CD4-positive, alpha-beta T cell treated with Interleukin-17A for 4 hours (primary cell): ENCODE measurements at regions not wholly inside any gene's neighbourhood (a gene's known extent, or its start where the extent isn't known, plus 50 kb on each side); places are given as distances from the start of the nearest gene placed in this dataset.
"Not testable (repeated sequence)": the region's sequence is repeated elsewhere in the genome, so short reads cannot be mapped to it uniquely, and the experiment has no call there.

Experiments
- DNase-seq: peaks from one replicate; pipeline ENCODE4 v3.0.0-alpha.2; 2020; ENCODE audit warnings: mixed read lengths

GRCh38 chr3:15996496-15996895 lies 178.0 kb upstream of the GALNT15 start:
- DNase-seq = not testable (repeated sequence)

GRCh38 chr3:15997274-15997943 lies 177.1 kb upstream of the GALNT15 start:
- DNase-seq = no peak

DNA sequence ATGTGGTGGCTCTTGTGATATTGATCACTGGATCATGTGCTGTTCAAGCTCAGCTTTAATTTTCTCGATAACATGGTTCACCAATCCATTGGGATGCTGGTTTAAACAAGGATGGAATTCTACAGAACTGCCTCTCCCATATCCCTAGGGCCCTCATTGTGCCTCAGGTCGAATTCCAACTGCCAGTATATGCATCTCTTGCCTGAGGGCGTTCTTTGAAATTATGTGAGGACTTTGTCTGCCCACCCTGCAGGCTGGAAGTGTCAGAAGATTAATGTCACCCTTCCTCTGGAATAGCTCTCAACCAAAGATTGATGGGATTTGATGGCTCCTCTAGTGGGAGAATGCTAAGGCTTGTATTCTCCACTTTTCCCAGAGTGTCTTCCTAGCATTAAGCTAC lies 175.6 kb upstream of the GALNT15 start:
- no peak for DNase-seq

DNA sequence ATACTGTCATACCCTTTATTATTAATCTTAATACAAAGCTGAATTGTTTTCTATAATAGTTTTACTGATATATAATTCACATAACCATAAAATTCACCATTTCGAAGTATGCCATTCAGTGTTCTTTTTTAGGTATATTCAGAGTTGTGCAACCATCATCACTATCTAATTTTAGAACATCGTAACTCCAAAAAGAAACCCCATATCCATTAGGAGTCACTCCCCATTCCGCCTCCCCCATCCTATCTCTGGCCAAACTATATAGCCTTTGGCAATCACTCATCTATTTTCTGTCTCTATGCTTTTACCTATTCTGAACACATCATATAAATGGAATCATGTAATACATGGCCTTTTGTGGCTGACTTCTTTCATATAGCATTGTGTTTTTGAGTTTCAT lies 169.7 kb upstream of the GALNT15 start:
- DNase-seq = no peak

DNA sequence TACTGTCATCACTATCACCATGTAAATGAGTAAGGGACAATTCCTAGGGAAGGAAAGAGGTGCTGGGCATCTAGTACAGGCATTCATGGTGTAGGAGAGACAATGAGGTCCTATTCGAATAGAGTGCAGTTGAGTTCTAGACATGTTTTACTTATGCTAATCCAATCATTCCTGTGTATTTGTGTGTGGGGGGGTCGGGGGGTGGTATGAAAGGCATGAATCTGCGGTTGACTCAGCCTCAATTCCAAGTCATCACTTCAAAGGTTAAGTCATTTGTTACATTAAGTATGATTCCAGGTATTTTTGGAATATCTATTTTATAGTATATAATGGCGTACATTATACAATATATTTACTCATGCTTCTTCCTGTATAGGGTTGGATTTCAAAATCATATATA lies 163.1 kb upstream of the GALNT15 start:
- DNase-seq = no peak

DNA sequence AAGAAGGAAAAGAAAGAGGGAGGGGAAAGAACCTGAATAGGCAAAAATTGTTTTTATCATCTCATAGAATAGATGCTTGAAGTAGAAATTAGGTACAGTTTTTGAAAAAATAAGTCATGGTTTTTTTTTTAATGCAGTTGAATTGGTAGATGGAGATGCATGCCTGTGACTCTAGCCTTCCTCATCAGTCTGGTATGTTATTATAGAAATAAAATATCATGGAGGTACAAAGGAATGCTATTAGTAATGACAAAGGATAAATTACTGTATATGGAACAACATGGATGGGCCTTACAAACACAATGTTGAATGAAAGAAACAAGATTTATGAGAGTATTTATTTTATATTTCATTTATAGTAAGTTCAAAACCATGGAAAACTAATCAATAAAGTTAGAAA lies 162.4 kb upstream of the GALNT15 start:
- no peak for DNase-seq

GRCh38 chr3:16013568-16013967 lies 160.9 kb upstream of the GALNT15 start:
- no peak for DNase-seq

- not testable (repeated sequence) for DNase-seq
Measured at GRCh38 chr3:16021801-16022200, 152.7 kb upstream of the GALNT15 start.

DNA sequence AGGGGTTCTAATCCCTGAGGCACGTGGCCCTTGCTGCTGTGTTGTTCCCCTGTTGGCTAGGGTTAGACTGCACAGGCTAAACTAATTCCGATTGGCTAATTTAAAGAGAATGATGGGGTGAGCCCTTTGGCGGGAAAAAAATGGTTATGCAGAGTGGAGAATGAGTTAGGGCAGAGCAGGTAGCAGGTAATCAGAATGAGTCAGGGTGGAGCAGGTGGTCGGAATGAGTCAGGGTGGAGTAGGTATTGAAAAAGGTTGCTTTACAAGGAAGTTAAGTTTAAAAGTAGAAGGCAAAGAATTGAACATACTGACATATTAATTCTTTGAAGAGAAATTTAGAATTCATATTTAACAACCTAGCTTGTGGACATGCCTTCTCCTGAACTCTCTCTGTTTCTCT lies 150.6 kb upstream of the GALNT15 start:
- DNase-seq = not testable (repeated sequence)

DNA sequence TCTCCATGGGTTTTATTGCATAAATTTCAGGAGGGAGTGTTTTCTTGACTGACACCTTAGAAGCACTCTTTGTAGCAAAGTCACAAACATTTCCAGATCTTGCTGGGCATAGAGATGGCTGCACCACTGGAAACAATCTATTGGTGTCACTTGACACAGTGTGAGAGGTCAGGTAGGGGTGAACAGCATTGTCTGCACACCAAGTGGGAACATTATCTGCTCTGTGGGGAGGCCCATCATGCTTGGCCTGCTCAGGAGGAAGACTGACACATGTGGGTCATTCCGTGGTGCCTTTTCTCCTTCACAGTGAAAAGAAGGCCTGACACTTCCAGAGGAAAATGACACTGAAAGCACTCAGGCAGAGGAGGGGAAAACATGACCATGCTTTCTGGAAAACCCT lies 149.9 kb upstream of the GALNT15 start:
- DNase-seq = no peak

DNA sequence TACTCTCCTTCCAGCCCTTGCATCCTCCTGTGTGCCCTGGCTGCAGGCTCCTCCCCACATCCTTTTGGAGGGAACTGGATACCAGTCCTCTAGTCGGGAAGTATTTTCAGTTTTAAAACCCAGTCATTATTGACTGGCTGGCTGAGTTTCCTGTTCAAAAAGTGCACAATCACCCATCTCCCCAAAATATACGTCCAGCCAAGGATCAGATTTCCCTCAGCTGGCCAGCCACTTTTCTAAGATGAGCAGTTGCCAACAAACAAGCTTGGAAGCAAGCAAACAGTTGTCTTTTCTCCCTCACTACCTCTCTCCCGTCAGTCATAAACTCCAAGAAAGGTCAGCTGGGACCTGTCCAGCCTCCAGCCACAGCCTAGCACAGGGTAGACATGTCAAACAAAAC lies 147.7 kb upstream of the GALNT15 start:
- no peak for DNase-seq

DNA sequence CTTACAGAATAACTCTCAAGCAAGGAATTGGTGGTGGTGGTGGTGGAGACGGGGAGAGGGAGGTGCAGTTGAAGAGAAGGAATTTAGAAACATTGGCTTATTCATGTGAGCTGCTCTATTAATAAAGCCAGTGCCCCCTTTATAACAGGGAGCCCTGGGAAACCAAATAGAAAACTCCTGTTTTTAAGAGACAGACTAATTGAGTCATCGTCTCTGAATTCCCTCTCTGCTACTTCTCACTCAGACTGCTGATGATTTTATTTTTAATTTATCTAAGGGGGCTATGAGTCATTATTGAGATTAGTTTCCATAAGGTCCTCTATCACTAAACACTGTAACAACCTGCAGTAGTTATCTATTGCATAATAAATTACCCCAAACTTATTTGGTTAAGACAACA lies 145.9 kb upstream of the GALNT15 start:
- no peak for DNase-seq

- DNase-seq = no peak
Measured at GRCh38 chr3:16030342-16030741, 144.1 kb upstream of the GALNT15 start.

DNA sequence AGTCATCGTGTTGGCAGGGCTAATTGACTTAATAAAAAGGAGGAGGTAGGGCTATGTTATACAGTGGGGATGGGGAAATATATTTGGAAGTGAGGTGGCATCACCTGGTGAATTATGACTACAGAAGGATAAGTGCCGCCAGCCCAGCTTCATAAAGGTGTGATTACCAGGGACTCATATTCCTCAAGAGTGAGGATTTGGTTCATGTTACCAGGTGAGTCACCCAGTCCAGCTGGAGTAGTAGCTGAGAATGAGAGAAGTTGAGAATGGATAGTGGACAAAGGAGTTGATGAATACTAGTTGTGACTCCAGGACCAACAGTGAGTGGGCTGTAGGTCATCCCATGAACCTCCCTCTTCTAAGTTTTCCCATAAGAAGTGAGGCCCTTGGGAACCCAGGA lies 143.0 kb upstream of the GALNT15 start:
- no peak for DNase-seq

- no peak for DNase-seq
Measured at GRCh38 chr3:16033889-16034687, 140.4 kb upstream of the GALNT15 start.

DNA sequence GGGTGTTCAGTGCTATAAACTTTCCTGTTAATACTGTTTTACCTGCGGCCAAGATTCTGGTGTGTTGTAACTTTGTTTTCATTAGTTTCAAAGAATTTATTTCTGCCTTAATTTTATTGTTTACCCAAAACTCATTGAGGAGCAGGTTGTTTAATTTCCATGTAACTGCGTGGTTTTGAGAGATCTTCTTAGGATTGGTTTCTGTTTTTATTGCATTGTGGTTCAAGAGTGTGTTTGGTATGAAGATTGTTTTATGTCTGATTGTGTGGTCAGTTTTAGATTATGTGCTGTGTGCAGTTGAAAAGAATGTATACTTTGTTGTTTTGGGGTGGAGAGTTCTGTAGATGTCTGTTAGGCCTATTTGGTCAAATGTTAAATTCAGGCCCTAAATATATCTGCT lies 133.5 kb upstream of the GALNT15 start:
- DNase-seq = no peak

- DNase-seq = peak; percentile 41
Measured at GRCh38 chr3:16048435-16049318, 125.8 kb upstream of the GALNT15 start.

DNA sequence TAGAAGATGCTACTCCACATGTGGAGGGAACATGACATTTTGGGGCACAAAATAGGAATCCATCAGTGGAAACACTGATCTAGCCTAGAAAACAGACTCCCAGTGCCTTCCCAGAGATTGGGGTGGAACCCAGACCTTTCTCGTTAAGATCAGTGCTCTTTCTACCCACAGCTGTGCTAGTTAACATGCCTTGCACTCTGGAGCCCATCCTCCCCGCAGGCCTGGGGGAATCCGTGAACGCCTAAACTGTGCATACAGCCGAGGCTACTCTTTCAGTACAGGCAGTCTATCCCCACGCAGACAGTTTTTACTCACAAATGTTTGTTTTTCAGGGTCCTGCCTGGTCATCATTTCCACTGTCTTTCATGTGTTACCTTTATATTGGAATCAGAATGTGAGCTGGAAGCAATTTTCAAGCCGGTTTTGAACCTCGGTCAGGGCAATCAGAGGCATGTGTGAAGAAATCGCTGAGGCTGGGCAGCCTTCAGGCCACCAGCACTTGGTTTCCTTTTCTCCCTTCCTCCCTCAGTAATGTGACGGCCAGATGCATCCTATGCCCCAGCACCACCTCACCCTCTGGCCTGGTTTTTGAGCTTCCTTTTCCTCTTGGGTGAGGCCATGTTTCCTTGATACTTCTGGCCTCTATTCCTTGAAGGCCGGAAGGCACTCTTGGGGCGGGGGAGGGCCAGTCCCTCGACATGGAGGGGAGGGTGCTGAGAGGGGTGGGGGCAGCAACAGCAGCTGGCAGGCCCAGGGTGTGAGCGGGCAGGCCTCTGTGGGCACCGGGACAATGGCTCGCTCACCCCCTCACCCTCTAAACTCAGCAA lies 123.6 kb upstream of the GALNT15 start:
- no peak for DNase-seq

DNA sequence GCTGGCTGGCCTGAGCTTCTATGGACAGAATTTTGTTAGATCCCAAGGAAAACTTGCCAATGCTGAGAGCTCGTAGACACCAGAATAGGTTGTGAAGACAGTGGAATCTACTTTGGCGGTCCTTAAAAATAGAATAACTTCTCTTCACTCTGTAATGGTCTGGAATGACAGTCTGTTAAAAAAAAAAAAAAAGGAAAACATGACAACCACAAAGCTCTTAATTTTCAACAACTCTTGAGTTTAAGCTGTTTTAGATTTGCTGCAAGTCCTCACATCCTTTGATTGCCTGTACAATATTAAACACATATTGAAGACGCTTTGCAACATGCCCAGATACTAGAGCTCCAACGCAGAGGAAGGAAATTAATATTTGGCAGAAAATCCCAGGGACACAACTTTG lies 122.8 kb upstream of the GALNT15 start:
- DNase-seq = no peak

DNA sequence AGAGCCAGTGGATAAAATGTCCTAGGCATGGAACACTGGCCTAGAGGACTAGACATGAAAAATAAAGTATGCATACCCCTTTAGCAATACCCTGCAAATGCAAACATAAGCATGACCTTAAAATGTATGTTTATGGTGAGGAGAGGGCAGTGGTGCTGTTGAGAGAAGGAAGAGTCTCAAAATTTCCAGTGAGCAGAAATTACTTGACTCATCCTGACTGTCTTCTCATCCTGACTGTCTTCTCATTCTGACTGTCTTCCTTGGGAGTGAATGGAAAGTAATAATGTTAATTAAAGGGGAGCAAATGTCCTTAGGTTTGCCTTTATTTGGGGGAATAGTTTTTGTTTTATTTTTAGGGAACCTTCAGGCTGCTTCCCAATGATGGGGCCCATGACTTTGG lies 121.5 kb upstream of the GALNT15 start:
- DNase-seq = no peak

DNA sequence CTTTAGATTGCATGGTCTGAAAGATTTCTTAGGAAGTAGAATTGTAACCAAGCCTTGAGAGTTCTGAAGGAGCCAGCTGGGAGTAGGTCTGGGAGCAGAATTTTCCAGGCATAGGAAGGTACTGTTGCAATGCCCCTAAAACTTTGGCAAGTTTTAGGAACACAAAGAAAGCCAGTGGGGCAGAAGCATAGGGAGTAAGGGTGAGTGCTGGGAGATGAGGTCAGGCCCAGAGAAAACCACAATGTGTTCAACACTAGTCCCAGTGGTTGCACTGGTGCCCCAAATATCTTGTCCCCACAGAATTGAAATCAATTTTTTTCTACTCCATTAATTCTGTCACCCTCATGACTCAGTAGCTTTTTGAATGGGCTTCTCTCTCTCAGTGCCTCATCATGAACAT lies 120.7 kb upstream of the GALNT15 start:
- no peak for DNase-seq

GRCh38 chr3:16055606-16056211 lies 118.8 kb upstream of the GALNT15 start:
- DNase-seq = no peak
